Posterior vena cava (tissue), 2 donors: ENCODE measurements at regions not wholly inside any gene's neighbourhood (a gene's known extent, or its start where the extent isn't known, plus 50 kb on each side); places are given as distances from the start of the nearest gene placed in this dataset.

Source experiments
- DNase-seq: peaks from one replicate; pipeline ENCODE4 v3.0.0-alpha.2; 2020; ENCODE audit warnings: low spot score
- intact Hi-C, 2 donors: fragments of 100-400 bp; cut with DNase I; formaldehyde crosslinking; loops; one replicate each; pipeline versions ENCODE4 v1.14.1 to v1.14.2; 2022 to 2023
- donor health status: DM: yes; HTN: yes; CAD: no.
- donor health status: DM: yes; HTN: yes; CAD: no.

DNA sequence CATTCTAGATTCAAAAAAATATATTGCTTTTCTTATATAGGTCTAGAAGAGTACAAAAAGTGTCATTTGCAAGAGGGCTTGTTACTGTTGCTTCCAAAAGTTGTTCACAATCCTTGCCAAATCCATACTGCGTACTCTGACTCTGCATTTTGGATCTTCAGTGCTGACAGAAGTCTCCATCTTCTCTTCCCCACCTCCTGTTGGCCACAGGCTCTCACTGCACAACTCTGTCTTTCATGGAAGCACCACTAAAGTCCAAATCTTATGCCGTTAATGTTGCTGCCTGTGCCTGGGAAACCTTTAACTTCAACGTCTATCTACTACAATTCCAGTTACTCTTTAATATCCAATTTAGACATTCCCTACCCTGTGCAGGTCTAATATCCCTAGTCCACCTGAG is 419.9 kb downstream of the NR2F2 start:
- intact Hi-C loops: no loop called here
- no peak for DNase-seq

DNA sequence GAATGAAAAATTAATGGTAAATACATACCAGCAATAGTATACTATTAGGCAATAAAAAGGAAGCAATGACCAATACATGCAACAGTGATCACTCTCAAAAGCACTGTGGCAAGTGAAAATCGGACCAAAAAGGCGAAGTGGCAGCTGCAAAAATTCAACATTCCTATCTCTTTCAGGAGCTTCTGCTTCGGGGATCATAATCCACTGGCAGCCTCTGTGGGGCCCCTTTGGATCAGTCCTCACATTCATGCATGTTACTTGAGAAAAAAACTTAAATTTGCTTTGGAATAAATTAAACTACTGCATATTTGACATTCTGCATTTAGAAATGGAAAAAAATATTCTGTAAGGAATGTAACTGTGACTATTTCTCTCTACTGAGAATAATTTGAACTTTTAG is 425.6 kb downstream of the NR2F2 start:
- intact Hi-C loops: no loop called here
- no peak for DNase-seq

DNA sequence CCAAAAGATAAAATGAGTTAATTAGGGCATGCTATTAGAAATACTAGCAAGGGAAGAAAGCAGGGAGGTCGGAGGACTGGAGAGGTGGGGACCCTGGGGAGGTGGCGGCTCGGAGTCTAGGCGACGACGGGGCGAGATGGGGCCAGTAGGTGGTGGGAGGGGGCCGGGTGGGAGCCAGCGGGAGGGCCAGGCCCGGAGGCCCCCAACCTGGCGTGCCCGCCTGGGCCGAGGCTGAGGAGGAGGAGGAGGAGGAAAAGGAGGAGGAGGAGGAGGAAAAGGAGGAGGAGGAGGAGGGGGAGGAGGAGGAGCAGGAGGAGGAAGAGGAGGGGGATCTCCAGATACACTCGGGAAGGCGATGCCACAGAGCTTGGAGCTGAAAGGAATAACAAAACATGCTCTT is 426.2 kb downstream of the NR2F2 start:
- DNase-seq: no peak
- intact Hi-C loops: no loop called here

DNA sequence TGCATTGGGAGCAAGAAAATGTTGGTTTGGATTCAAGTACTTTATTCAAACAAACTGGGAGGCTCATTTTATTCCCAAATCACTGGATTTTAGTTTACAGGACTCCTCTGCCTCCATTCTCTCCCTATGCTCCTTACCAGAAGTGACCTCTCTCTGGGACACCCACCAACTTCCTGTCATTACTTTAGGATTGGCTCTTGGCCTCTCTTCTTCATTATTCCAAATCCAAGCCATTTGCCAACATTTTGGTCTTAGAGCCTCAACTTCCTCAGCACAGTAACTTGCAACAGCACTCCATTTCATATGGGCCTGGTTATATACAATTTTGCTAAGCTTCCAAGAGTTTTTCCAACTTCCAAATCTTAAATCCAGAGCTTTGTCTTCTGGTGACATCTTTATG is 432.1 kb downstream of the NR2F2 start:
- intact Hi-C loops: no loop called here
- no peak for DNase-seq

DNA sequence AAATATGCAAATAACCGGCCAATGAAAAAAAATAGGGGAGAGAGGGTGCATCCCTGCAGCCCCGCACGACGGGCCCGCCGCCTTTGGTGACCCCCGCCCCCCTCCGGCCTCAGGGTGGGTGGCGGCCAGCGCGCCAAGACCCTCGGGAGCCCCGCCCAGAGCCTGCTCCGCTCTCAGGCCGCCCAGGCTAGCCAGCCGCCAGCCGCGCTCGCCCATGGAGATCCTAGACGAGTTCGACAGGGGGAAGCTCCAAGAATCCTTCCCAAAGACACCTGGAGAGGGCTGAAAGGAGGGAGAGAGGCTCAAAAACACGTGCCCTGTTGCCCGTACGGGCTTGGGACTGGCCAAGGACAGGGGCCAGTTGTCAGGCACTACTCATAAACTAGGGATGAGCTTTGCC is 434.0 kb downstream of the NR2F2 start:
- intact Hi-C loops: no loop called here
- DNase-seq: no peak

DNA sequence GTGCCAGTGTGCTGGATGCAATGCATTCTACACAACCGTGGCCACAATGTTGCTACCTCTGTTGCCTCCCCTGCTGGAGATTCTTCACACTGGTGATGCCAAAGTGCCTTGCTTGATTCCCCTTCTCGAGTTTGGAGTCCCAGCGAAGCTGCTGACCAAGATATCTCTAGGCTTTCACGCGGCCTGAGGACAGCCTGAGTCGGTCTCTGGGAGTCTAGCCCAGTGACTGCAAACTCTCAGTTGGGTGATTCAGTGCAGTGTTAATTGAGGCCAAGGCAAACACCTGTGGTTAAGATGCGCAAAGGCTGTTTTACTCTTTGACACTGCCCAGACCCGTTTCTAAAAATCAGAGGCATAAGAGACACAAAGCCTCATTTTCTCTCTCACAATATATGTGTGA is 434.4 kb downstream of the NR2F2 start:
- no peak for DNase-seq
- intact Hi-C loops: no loop called here

DNA sequence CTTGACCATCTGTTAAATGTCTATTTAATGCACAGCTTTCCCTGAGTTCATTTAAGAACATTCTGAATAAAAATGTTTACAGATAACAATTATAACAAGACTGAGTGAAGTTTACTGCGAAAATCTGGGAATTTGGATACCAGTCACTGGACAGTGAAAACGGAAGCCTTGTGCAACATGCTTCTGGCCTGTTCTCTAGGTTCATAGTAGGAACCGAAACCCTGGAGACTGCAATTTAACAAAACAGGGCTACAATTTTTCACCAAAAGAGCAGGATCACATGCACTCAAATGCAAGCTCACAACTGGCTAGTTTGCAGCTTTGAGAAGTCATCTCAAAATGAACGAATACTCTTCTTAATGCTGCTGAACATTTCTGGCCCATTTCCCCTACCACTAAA is 435.9 kb downstream of the NR2F2 start:
- intact Hi-C loops: no loop called here
- DNase-seq: no peak

DNA sequence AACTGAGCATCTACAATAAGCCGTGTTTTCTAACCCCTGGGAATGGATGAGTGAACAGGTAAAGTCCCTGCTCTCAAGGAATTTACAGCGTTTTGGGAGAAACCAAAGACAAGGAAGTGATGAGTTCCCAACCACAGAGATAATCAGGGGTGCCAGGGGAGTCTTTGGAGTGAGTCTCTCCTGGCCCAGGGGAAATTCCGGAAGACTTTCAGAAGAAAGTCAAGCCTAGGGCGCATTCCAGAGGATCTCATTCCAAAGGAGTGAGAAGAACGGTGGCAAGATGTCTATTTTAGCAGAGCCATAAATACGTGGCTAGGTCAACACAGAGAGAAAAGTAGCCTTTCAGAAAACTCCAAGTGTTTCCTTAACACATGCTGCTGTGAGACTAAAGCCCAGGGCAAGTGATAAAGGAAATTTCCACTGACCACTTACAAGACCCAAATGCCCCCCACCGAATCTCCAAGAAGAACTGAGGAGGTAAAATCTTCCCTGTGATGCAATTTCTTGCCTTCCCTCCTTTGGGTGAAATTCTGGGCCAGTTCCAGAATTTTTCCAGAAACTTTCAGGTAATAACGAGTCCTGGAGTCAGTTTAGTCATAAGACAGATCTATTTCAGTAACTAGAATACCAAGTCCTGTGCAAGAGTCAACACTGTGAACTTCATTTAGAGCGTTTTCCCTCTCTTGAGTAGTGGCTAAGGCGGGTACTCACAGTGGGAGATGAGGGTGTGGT is 437.4 kb downstream of the NR2F2 start:
- intact Hi-C loops: no loop called here
- no peak for DNase-seq

DNA sequence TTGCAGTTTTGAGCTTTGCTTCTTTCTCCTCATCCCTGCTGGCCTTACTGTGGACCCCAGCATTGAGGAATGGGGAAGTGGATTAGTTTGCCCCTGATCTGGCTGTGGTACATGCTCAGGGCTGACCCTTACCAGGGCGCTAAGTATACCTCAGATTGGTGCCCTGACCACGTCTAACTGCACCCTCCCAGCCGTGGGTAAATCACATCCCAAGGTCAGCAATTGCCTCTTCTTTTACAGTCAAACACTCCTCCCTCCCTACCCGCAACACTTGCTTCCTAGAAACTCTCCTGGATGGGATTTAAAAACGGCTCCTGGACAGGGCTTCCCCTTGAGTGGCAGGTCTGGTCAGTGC is 437.9 kb downstream of the NR2F2 start:
- intact Hi-C loops: no loop called here

DNA sequence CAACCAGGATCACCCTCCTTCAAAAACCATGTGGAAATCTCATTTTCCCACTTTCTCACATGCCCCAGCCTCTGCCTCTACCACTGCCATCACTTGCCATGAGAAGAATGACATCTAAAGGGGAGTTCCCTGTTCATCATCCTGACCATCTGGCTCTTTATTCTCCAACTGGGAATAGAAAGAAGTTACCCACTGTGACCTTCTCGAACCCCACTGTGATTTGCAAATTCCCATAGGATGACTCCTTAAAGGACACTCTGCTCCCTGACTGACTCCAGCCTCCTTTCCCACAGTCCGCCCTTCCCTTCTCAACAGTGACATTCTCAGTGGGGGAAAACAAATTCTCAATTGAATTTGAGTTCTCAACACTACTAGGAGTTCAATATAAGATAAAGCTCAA is 440.5 kb downstream of the NR2F2 start:
- intact Hi-C loops: no loop called here
- no peak for DNase-seq

More for the DNA sequence above, 437.9 kb downstream of the NR2F2 start:
- DNase-seq: no peak

DNA sequence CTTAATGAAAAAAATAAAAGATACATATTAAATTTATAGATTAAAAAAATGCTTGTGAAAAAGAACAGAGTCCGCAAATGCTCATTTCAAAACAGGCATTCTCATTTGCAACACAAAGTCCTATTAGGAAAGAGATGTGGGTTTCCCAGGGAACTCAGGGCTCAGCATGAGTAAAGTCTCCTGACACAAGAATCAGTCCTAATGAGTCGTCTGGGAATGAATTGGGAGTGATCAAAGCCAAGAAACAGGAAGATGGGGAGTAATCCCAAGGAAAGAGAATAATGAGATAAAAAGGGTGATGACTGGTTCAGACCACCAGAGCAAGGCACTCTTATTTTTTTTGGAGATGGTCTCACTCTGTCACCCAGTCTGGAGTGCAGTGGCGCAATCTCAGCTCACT is 443.7 kb downstream of the NR2F2 start:
- DNase-seq: no peak
- intact Hi-C loops: no loop called here

DNA sequence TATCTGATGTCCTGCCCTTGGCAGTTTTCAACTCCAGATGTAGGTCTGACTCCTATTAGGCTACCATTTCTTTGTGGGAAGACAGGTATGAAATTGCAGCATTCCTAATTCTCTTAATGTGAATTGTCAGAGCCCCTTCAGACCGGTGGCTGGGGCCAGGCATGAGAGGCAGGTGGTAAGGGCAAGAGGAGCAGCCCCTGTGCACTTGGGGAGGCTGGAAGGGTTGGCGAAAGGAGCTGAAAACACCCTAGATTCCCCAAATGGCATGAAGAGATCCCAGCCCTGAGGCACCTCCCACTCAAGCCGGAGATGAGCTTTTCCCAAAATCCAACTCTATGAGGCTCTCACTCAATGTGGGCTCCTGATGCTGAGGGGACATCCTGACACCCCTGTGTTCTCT is 453.2 kb downstream of the NR2F2 start:
- no peak for DNase-seq
- intact Hi-C loops: no loop called here

DNA sequence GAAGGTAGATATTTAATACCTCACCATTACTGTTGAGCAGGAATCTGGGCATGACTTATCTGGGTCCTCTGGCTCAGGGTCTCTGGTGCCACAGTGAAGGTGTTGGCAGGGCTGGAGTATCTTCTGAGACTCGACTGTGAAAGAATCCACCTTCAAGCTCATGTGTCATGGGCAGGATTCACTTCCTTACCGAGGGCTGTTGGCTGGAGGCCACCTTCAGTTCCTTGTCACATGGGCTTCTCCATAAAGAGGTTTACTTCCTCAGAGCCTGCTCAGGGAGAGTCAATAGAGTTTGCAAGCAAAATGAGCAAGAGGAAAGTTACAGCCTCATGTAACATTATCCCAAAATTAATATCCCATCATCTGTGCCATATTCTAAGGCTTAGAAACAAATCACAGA is 459.5 kb downstream of the NR2F2 start:
- DNase-seq: no peak
- intact Hi-C loops: no loop called here

DNA sequence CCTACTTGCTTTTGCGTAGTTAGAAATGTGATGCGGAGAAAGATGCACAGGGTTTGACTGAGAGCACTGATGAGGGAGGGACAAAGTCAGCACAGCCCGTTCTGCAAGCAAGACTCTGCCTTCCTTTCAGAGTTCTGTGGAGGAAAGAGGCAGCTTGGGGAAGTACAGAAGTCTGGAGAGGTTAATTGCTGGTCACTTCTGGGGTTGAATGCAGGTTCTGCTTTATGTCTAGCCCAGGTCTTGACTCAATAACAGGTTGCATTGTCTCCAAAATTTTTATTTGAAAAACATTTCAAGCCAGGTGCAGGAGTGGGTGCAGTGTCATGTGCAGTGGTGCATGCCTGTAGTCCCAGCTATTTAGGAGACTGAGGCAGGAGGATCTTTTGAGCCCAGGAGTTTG is 461.7 kb downstream of the NR2F2 start:
- no peak for DNase-seq
- intact Hi-C loops: no loop called here

DNA sequence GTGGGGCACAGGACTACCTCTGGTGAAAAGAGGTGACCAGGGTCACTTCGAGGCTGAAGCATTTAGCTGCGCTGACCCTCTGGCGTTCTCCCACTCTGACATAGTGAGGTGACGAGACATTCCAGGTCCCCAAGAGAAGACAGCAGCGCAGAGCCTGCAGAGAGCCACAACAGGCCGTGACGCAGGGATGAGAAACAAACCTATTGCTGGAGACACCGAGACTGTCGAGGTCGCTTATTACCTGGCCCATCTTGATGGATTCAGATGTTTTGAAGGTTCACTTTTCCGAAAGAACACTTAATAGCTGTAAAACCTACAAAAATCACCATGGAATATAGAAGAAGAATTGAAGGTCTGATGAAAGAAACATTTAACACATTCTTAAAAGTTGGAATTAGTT is 466.3 kb downstream of the NR2F2 start:
- DNase-seq: no peak

DNA sequence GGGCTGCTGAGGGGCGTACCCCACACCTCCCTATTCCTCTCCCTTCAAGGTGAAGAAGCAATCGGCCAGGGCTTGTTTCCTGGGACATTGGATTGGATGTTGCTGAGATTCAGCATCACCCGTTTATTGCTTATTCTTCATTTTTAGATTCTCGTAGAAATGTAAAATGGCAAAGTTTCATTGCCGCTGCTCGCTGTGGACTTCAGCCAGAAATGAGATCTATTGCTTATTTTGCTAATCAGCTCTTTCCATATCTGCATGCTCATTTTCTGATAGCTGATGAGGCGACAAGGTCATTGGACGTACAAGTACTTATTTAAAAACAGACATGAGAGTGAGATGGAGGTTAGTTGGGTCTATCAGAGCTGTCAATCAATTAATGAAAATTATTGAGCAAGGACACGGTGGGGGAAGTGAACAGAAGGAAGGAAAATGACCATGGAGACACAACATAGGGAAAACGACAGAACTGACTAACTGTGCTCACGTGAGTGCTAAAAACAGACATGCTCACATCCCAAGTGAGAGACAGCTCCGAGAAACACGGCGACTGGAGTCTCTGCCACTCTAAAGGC is 471.2 kb downstream of the NR2F2 start:
- intact Hi-C loops: no loop called here

More for the DNA sequence above, 466.3 kb downstream of the NR2F2 start:
- intact Hi-C loops: no loop called here

DNA sequence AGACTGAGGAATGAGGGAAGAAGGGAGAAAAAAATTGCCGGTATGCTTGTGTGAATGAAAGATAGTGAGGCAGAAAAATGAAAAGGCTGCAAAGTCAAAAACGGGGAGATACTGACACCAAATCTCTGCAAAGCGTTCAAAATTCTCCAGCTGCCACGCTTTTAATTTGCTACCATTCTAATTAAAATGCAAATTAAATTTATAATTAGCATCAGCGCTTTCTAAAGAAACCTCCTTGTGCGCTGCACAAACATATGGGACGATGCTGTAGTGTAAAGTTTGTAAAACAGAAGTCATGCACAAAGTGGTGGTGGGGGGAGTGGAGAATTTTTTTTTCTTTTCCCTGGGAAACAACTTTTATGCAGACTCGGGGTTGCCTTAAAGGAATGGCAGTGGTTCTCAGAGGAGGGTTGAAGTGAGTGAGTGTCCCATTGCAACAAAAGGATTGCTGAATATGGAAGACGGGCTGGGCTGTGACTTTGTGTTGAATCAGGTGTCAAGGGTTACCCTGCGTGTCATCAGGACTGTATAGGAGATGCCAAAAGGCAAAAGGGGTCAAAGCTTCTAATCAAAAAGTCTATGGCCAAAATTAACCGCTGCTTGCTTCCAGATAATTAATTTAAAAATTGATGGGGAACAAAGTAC is 472.2 kb downstream of the NR2F2 start:
- DNase-seq: no peak
- intact Hi-C loops: no loop called here

More for the DNA sequence above, 471.2 kb downstream of the NR2F2 start:
- no peak for DNase-seq

DNA sequence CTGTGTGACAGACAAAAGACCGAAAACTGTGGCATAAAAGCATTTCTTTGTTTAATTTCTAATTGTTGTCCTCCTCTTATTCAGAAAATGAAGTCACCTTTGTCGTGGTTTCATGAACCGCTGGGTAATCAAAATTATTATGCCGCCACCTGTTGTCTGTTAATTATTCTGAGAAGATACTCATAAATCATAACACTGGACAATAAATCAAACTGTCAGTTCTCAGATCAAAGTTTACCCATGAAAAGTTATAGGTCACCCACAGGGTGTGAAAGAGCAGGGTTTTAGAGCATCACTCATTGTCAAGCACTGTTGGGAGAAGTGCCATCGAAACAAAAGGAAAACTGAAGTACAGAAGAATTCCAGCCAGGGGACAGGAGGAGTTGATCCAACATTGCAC is 474.3 kb downstream of the NR2F2 start:
- no peak for DNase-seq
- intact Hi-C loops: loop anchor here in 1 of 2 donors (2.0 kb wide), 1 partner anchor 28 kb away; no protein-coding TSS in a partner anchor

DNA sequence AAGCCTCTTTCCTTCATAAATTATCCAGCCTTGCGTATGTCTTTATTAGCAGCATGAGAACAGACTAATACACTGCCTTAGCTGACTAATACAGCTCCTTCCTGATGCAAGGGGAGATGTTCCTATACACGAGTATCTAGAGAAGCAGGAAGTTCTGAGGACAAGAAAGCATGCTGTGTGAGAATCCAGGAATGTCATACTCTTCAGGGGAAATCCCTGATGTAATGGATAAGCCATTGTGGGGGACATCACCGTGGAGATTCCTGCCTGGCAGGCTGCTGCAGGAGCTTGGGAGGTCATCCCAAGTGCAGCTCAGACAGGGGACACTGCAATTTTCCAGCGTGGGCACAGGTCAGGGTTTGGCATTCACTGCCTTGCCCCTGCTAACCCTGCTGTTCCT is 476.9 kb downstream of the NR2F2 start:
- intact Hi-C loops: no loop called here
- DNase-seq: no peak

DNA sequence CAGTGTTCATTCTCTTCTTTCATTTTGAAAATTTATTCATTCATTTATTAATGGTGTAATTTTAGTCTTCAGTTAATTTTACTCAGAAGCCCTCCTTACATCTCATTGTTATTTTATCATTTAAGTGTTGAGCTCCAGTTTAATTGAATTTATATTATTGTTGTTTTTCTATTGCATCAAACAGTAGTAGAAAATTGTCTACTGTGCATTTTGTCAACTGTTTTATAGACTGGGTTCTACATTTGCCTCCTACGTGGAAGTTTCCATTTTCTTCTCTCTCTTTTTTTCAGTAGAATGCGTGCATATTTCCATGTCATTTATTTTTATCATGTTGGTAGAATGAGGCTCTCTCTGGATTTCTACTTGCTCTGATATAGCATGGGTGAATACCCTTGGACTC is 487.4 kb downstream of the NR2F2 start:
- no peak for DNase-seq
- intact Hi-C loops: no loop called here

DNA sequence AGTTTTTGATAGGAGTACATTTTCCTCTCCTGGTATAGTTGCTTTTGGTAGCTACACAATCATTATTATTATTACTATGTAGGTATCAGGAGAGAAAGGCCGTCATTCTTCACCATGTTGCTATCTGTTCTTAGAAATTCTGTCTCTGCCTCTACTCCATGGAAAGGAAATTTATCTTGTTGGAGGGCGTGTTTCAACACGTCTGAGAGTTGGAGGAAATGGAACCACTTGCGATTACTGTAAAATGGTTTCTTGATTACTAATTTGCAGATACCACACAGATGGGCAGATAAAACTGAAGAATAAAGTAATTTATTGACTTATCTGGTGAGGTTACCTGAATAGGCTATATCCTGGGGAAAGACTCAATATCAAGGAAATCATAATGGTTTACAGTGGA is 488.4 kb downstream of the NR2F2 start:
- no peak for DNase-seq
- intact Hi-C loops: no loop called here
